ENCODE measurements at regions not wholly inside any gene's neighbourhood (a gene's known extent, or its start where the extent isn't known, plus 50 kb on each side); places are given as distances from the start of the nearest gene placed in this dataset.

DNA sequence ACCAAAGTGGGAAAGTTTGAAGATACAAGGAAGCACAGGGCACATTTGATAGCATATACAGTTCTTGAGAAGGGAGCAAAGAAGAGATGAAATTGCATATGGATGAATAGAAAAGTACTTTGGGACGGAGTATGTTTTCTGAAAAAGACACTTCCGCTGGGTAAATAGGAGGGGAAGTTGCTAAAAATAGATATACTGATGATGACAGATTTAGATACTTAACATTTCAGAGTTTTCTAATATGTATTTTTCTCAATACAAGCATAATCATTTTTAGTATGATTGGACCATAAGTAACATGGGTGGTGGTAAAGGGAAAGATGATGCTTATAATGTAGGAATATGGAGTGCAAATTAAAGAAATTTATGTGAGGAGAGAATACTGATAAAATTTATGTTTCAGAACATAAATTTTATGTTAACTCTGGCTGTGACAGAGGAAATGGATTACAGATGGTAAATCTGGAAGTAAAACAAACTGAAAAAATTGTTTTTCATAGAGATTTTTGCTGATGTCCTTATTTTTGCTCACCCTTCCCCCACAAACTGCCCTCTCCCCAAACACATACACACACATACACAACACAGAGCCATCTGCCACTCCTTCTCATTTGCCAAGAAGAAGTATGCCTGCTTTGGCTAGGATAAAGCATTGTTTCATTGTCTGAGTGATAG, 583.9 kb upstream of the MIR17HG start:
- no peak for TF ChIP-seq POLR2A (IDR thresholded peaks at IDR 0.05)
- TF ChIP-seq, protein P1, sequence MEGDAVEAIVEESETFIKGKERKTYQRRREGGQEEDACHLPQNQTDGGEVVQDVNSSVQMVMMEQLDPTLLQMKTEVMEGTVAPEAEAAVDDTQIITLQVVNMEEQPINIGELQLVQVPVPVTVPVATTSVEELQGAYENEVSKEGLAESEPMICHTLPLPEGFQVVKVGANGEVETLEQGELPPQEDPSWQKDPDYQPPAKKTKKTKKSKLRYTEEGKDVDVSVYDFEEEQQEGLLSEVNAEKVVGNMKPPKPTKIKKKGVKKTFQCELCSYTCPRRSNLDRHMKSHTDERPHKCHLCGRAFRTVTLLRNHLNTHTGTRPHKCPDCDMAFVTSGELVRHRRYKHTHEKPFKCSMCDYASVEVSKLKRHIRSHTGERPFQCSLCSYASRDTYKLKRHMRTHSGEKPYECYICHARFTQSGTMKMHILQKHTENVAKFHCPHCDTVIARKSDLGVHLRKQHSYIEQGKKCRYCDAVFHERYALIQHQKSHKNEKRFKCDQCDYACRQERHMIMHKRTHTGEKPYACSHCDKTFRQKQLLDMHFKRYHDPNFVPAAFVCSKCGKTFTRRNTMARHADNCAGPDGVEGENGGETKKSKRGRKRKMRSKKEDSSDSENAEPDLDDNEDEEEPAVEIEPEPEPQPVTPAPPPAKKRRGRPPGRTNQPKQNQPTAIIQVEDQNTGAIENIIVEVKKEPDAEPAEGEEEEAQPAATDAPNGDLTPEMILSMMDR (IDR thresholded peaks at IDR 0.05), result no peak
- H3K36me3 ChIP-seq, result no peaks in the 10 kb centered on the region
- H3K9me3 ChIP-seq, result no peaks in the 10 kb centered on the region
- no peaks in the 10 kb centered on the region for H3K27me3 ChIP-seq
- H3K4me1 ChIP-seq, result no peaks in the 10 kb centered on the region
- no peak overlapping the region for H3K4me3 ChIP-seq
- WGBS, 2 donors, result 35 to 55% methylated on average over 2 of the region's 2 CpGs
- no peak overlapping the region for H3K27ac ChIP-seq
- intact Hi-C loops (cut with DNase I), result no loop called here
- DNase-seq, result no peak

GRCh38 chr13:90766386-90766902, 581.0 kb upstream of the MIR17HG start:
- TF ChIP-seq, protein P1 (IDR thresholded peaks at IDR 0.05), result no peak
- DNase-seq, result no peak
- no peaks in the 10 kb centered on the region for H3K4me1 ChIP-seq
- intact Hi-C loops (cut with DNase I), result no loop called here
- H3K27me3 ChIP-seq, result no peaks in the 10 kb centered on the region
- 47 to 71% methylated on average over 1 of the region's 1 CpG for WGBS, 2 donors
- no peaks in the 10 kb centered on the region for H3K36me3 ChIP-seq
- H3K4me3 ChIP-seq, result no peak overlapping the region
- H3K27ac ChIP-seq, result no peak overlapping the region
- no peaks in the 10 kb centered on the region for H3K9me3 ChIP-seq

DNA sequence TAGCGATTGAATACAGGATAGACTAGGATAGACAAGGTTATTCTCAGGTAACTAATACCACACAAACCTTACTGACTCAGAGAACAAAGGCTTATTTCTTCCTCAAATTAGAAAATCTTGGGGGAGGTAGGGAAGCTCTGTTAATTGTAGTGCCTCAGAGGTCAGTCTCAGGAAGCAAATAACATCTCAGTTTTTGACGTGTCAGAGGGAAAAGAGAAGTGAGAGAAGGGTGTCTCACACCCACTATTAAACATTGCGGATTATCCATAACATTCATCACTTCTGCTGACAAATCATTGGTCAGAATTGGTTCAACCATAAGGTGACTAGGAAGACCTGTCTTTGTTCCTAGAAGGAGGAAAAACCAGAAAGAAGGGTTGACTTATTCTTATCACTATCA, 579.4 kb upstream of the MIR17HG start:
- WGBS, 2 donors, result 64 to 86% methylated on average over 3 of the region's 3 CpGs

GRCh38 chr13:90769387-90769786, 578.1 kb upstream of the MIR17HG start:
- H3K4me1 ChIP-seq, result no peaks in the 10 kb centered on the region
- intact Hi-C loops (cut with DNase I), result no loop called here
- WGBS, 2 donors, result 59 to 64% methylated on average over 3 of the region's 3 CpGs
- no peak overlapping the region for H3K4me3 ChIP-seq
- DNase-seq, result no peak
- H3K9me3 ChIP-seq, result no peaks in the 10 kb centered on the region
- H3K36me3 ChIP-seq, result no peaks in the 10 kb centered on the region
- no peak overlapping the region for H3K27ac ChIP-seq
- H3K27me3 ChIP-seq, result no peaks in the 10 kb centered on the region
- TF ChIP-seq, protein P1 (IDR thresholded peaks at IDR 0.05), result no peak
- TF ChIP-seq POLR2A (IDR thresholded peaks at IDR 0.05), result no peak

More for the DNA sequence above, 579.4 kb upstream of the MIR17HG start:
- no peaks in the 10 kb centered on the region for H3K36me3 ChIP-seq
- TF ChIP-seq POLR2A (IDR thresholded peaks at IDR 0.05), result no peak
- TF ChIP-seq, protein P1 (IDR thresholded peaks at IDR 0.05), result no peak
- no peaks in the 10 kb centered on the region for H3K4me1 ChIP-seq
- no peak overlapping the region for H3K4me3 ChIP-seq
- DNase-seq, result no peak
- intact Hi-C loops (cut with DNase I), result no loop called here
- H3K27ac ChIP-seq, result no peak overlapping the region
- H3K9me3 ChIP-seq, result no peaks in the 10 kb centered on the region
- H3K27me3 ChIP-seq, result no peaks in the 10 kb centered on the region

- H3K36me3 ChIP-seq, result no peaks in the 10 kb centered on the region
- no peak overlapping the region for H3K27ac ChIP-seq
- 63 to 71% methylated on average over 3 of the region's 3 CpGs for WGBS, 2 donors
- H3K4me3 ChIP-seq, result no peak overlapping the region
- no peaks in the 10 kb centered on the region for H3K27me3 ChIP-seq
- H3K9me3 ChIP-seq, result no peaks in the 10 kb centered on the region
- no peak for DNase-seq
- TF ChIP-seq, protein P1 (IDR thresholded peaks at IDR 0.05), result no peak
- TF ChIP-seq POLR2A (IDR thresholded peaks at IDR 0.05), result no peak
- intact Hi-C loops (cut with DNase I), result no loop called here
- no peaks in the 10 kb centered on the region for H3K4me1 ChIP-seq
Measured at GRCh38 chr13:90770334-90770733, 577.2 kb upstream of the MIR17HG start.

All from esophagus squamous epithelium (tissue), 5 donors.